ENCODE measurements at regions not wholly inside any gene's neighbourhood (a gene's known extent, or its start where the extent isn't known, plus 50 kb on each side); places are given as distances from the start of the nearest gene placed in this dataset.

GRCh38 chr2:238653431-238654109 is 194.3 kb upstream of the TWIST2 start:
- Histone ChIP-seq H3K9ac (ENCODE audit: insufficient read depth, low read length) (no peak overlapping the region), H3K36me3 (ENCODE audit: control insufficient read depth, insufficient read depth, low read length) (no peaks in the 10 kb centered on the region), H3K4me2 (ENCODE audit: extremely low read depth, insufficient read depth, low read length) (no peak overlapping the region), H3K79me2 (ENCODE audit: control insufficient read depth, insufficient read depth, low read length) (no peaks in the 10 kb centered on the region), H3K27me3 (ENCODE audit: control insufficient read depth, insufficient read depth, low read length) (no peaks in the 10 kb centered on the region), H3K9me3 (ENCODE audit: control insufficient read depth, insufficient read depth, low read depth, low read length) (no peaks in the 10 kb centered on the region), H3K4me1 (ENCODE audit: control insufficient read depth, extremely low read depth, insufficient read depth, low read length) (no peaks in the 10 kb centered on the region), H3K4me3 (replicated peaks in 1 of 4; ENCODE audit: control extremely low read depth in 1 of 4, insufficient read depth in 1 of 4, low read depth in 3 of 4, low read length in 4 of 4) (no peak overlapping the region), H3K27ac (ENCODE audit: insufficient read depth, low read length) (no peak overlapping the region), H2AFZ (ENCODE audit: low read length) (no peak overlapping the region), H4K20me1 (ENCODE audit: control insufficient read depth, extremely low read depth, insufficient read depth, low read length) (no peaks in the 10 kb centered on the region)
- no peak for TF ChIP-seq EZH2 (IDR thresholded peaks at IDR 0.05; ENCODE audit: low read length, missing control alignments)
- TF ChIP-seq CTCF (conservative IDR thresholded peaks at IDR 0.05 in 1 of 2, IDR thresholded peaks at IDR 0.05 in 1 of 2; ENCODE audit: low read depth in 1 of 2, low read length in 2 of 2) = no peak
- DNase-seq (ENCODE audit: low read depth in 2 of 2) = no peak

GRCh38 chr2:238654479-238655197 is 193.2 kb upstream of the TWIST2 start:
- H3K79me2 ChIP-seq (ENCODE audit: control insufficient read depth, insufficient read depth, low read length) = no peaks in the 10 kb centered on the region
- H3K4me1 ChIP-seq (ENCODE audit: control insufficient read depth, extremely low read depth, insufficient read depth, low read length) = no peaks in the 10 kb centered on the region
- TF ChIP-seq CTCF (conservative IDR thresholded peaks at IDR 0.05 in 1 of 2, IDR thresholded peaks at IDR 0.05 in 1 of 2; ENCODE audit: low read depth in 1 of 2, low read length in 2 of 2) = no peak
- no peak for TF ChIP-seq EZH2 (IDR thresholded peaks at IDR 0.05; ENCODE audit: low read length, missing control alignments)
- no peak overlapping the region for H3K4me2 ChIP-seq (ENCODE audit: extremely low read depth, insufficient read depth, low read length)
- no peak overlapping the region for H3K27ac ChIP-seq (ENCODE audit: insufficient read depth, low read length)
- no peak overlapping the region for H3K9ac ChIP-seq (ENCODE audit: insufficient read depth, low read length)
- H2AFZ ChIP-seq (ENCODE audit: low read length) = no peak overlapping the region
- H3K27me3 ChIP-seq (ENCODE audit: control insufficient read depth, insufficient read depth, low read length) = no peaks in the 10 kb centered on the region
- DNase-seq (ENCODE audit: low read depth in 2 of 2) = no peak
- no peaks in the 10 kb centered on the region for H3K36me3 ChIP-seq (ENCODE audit: control insufficient read depth, insufficient read depth, low read length)
- no peaks in the 10 kb centered on the region for H3K9me3 ChIP-seq (ENCODE audit: control insufficient read depth, insufficient read depth, low read depth, low read length)
- H3K4me3 ChIP-seq (replicated peaks in 1 of 4; ENCODE audit: control extremely low read depth in 1 of 4, insufficient read depth in 1 of 4, low read depth in 3 of 4, low read length in 4 of 4) = no peak overlapping the region
- H4K20me1 ChIP-seq (ENCODE audit: control insufficient read depth, extremely low read depth, insufficient read depth, low read length) = no peaks in the 10 kb centered on the region

- Histone ChIP-seq H3K9me3 (ENCODE audit: control insufficient read depth, insufficient read depth, low read depth, low read length) (no peaks in the 10 kb centered on the region), H3K4me2 (ENCODE audit: extremely low read depth, insufficient read depth, low read length) (no peak overlapping the region), H3K4me1 (ENCODE audit: control insufficient read depth, extremely low read depth, insufficient read depth, low read length) (no peaks in the 10 kb centered on the region), H2AFZ (ENCODE audit: low read length) (no peak overlapping the region), H3K9ac (ENCODE audit: insufficient read depth, low read length) (no peak overlapping the region), H4K20me1 (ENCODE audit: control insufficient read depth, extremely low read depth, insufficient read depth, low read length) (no peaks in the 10 kb centered on the region), H3K27ac (ENCODE audit: insufficient read depth, low read length) (no peak overlapping the region), H3K36me3 (ENCODE audit: control insufficient read depth, insufficient read depth, low read length) (no peaks in the 10 kb centered on the region), H3K79me2 (ENCODE audit: control insufficient read depth, insufficient read depth, low read length) (no peaks in the 10 kb centered on the region), H3K27me3 (ENCODE audit: control insufficient read depth, insufficient read depth, low read length) (no peaks in the 10 kb centered on the region), H3K4me3 (replicated peaks in 1 of 4; ENCODE audit: control extremely low read depth in 1 of 4, insufficient read depth in 1 of 4, low read depth in 3 of 4, low read length in 4 of 4) (no peak overlapping the region)
- no peak for DNase-seq (ENCODE audit: low read depth in 2 of 2)
- TF ChIP-seq CTCF (conservative IDR thresholded peaks at IDR 0.05 in 1 of 2, IDR thresholded peaks at IDR 0.05 in 1 of 2; ENCODE audit: low read depth in 1 of 2, low read length in 2 of 2) = no peak
- TF ChIP-seq EZH2 (IDR thresholded peaks at IDR 0.05; ENCODE audit: low read length, missing control alignments) = no peak
Observed at GRCh38 chr2:238655198-238655860, 192.6 kb upstream of the TWIST2 start.

Measured in fibroblast of lung (primary cell).